Loucy (cell line): ENCODE measurements at regions not wholly inside any gene's neighbourhood (a gene's known extent, or its start where the extent isn't known, plus 50 kb on each side); places are given as distances from the start of the nearest gene placed in this dataset.

Experiments used
- H2AFZ ChIP-seq: fragments of 200-600 bp; sonication (generic); 2 replicates; pipeline ENCODE4 v1.6.0; 2016; ENCODE audit warnings: antibody characterized with exemption, mild to moderate bottlenecking, low read length, moderate library complexity
- H3F3A ChIP-seq: fragments of 200-600 bp; 2 replicates; pipeline ENCODE4 v1.6.0; 2016; ENCODE audit warnings: antibody characterized with exemption, low read depth, mild to moderate bottlenecking
- H3K27me3 ChIP-seq: fragments of 200-600 bp; sonication (generic); 2 replicates; pipeline ENCODE4 v1.6.1; 2014; ENCODE audit warnings: low read length, mild to moderate bottlenecking; ENCODE audit not compliant: insufficient read depth, poor library complexity, severe bottlenecking
- H3K36me3 ChIP-seq: fragments of 200-600 bp; sonication (generic); 2 replicates; pipeline ENCODE4 v1.6.1; 2016; ENCODE audit warnings: low read length; ENCODE audit not compliant: insufficient read depth
- H3K4me1 ChIP-seq: fragments of 200-600 bp; sonication (generic); 2 replicates; pipeline ENCODE4 v1.5.1; 2014; ENCODE audit warnings: low read length, mild to moderate bottlenecking; ENCODE audit not compliant: insufficient read depth, poor library complexity, severe bottlenecking
- H3K4me2 ChIP-seq: fragments of 200-600 bp; sonication (generic); 2 replicates; pipeline ENCODE4 v1.6.0; 2014; ENCODE audit warnings: antibody characterized with exemption, low read length, low read depth, mild to moderate bottlenecking; ENCODE audit not compliant: poor library complexity, severe bottlenecking
- H3K4me3 ChIP-seq: fragments of 200-600 bp; sonication (generic); 2 replicates; pipeline ENCODE4 v1.5.1; 2014; ENCODE audit warnings: low read length, mild to moderate bottlenecking, mixed read lengths; ENCODE audit not compliant: poor library complexity, severe bottlenecking
- H3K79me2 ChIP-seq: fragments of 200-600 bp; sonication (generic); 2 replicates; pipeline ENCODE4 v1.6.1; 2014; ENCODE audit warnings: low read length; ENCODE audit not compliant: insufficient read depth
- H3K9ac ChIP-seq: fragments of 200-600 bp; sonication (generic); 2 replicates; pipeline ENCODE4 v1.6.0; 2014; ENCODE audit warnings: mild to moderate bottlenecking, low read depth, low read length, moderate library complexity; ENCODE audit not compliant: poor library complexity, severe bottlenecking
- H3K9me2 ChIP-seq: fragments of 200-600 bp; sonication (generic); replicated peaks from 2 replicates; pipeline ENCODE4 v1.6.1; 2016; ENCODE audit warnings: low read depth, low read length, mixed read lengths
- H3K9me3 ChIP-seq: fragments of 200-600 bp; sonication (generic); 2 replicates; pipeline ENCODE4 v1.6.1; 2014; ENCODE audit warnings: mild to moderate bottlenecking, antibody characterized with exemption, low read length, low read depth; ENCODE audit not compliant: insufficient read depth
- H4K20me1 ChIP-seq: fragments of 200-600 bp; sonication (generic); 2 replicates; pipeline ENCODE4 v1.6.0; 2014; ENCODE audit warnings: antibody characterized with exemption, low read length, mild to moderate bottlenecking; ENCODE audit not compliant: insufficient read depth, poor library complexity, severe bottlenecking
- EZH2phosphoT487 ChIP-seq: fragments of 200-600 bp; IDR thresholded peaks from 2 replicates; pipeline ENCODE4 v1.6.1; 2018; ENCODE audit warnings: antibody characterized with exemption, mild to moderate bottlenecking, moderate library complexity, borderline replicate concordance
- TF ChIP-seq, protein P1 (sequence below): fragments of 200-600 bp; sonication (generic); conservative IDR thresholded peaks from 2 replicates; pipeline ENCODE4 v1.5.1; 2014; ENCODE audit warnings: mild to moderate bottlenecking, antibody characterized with exemption, low read length

DNA sequence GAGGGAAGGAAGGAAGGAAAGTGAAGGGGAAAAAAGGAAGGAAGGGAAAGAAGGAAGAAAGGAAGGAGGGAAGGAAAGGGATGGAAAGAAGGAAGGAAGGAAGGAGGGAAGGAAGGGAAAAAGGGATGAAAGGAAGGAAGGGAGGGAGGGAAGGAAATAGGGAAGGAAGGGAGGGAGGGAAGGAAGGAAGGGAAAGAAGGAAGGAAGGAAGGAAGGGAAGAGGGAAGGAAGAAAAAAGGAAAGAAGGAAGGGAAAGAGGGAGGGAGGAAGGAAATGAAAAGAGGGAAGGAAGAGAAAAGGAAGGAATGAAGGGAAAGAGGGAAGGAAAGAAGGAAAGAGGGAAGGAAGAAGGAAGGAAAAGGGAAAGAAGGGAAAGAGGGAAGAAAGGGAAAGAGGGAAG, 136.9 kb downstream of the BARX1 start:
- H3F3A ChIP-seq, result no peaks in the 10 kb centered on the region
- no peak for TF ChIP-seq EZH2phosphoT487
- TF ChIP-seq, protein P1, sequence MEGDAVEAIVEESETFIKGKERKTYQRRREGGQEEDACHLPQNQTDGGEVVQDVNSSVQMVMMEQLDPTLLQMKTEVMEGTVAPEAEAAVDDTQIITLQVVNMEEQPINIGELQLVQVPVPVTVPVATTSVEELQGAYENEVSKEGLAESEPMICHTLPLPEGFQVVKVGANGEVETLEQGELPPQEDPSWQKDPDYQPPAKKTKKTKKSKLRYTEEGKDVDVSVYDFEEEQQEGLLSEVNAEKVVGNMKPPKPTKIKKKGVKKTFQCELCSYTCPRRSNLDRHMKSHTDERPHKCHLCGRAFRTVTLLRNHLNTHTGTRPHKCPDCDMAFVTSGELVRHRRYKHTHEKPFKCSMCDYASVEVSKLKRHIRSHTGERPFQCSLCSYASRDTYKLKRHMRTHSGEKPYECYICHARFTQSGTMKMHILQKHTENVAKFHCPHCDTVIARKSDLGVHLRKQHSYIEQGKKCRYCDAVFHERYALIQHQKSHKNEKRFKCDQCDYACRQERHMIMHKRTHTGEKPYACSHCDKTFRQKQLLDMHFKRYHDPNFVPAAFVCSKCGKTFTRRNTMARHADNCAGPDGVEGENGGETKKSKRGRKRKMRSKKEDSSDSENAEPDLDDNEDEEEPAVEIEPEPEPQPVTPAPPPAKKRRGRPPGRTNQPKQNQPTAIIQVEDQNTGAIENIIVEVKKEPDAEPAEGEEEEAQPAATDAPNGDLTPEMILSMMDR, result no peak
- no peaks in the 10 kb centered on the region for H3K9me2 ChIP-seq
- no peaks in the 10 kb centered on the region for H3K27me3 ChIP-seq
- no peak overlapping the region for H2AFZ ChIP-seq
- H3K79me2 ChIP-seq, result no peaks in the 10 kb centered on the region
- H3K4me3 ChIP-seq, result no peak overlapping the region
- no peaks in the 10 kb centered on the region; the same call in 1 of the 2 replicates for H3K9me3 ChIP-seq
- no peaks in the 10 kb centered on the region for H3K36me3 ChIP-seq
- H3K9ac ChIP-seq, result no peak overlapping the region
- no peaks in the 10 kb centered on the region for H3K4me1 ChIP-seq
- no peaks in the 10 kb centered on the region for H4K20me1 ChIP-seq
- no peak overlapping the region for H3K4me2 ChIP-seq

DNA sequence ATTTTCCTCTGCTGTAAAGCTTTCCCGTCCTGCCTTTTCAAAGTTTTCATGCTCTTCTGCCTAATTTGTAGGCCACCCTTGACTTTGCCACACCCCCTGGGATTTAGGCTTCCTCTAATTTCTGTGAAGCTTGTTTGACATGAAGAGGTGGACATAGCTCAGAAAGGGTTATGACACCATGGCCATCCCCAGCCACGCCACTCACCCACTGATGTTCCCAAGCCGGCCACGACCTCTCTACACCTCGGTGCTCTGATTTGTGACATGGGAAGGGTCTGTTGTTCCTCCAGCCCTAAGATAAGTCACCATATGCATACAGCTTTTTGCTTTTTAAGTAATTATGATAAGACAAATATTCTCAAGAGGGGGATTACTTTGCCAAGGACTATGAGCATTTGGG, 139.5 kb downstream of the BARX1 start:
- Histone ChIP-seq H3K9me2 (no peaks in the 10 kb centered on the region), H3K4me3 (no peak overlapping the region), H3K4me1 (no peaks in the 10 kb centered on the region), H3K9ac (no peak overlapping the region), H3K36me3 (no peaks in the 10 kb centered on the region), H3K4me2 (no peak overlapping the region), H3K9me3 (no peaks in the 10 kb centered on the region; the same call in 1 of the 2 replicates), H3F3A (no peaks in the 10 kb centered on the region), H3K79me2 (no peaks in the 10 kb centered on the region), H2AFZ (no peak overlapping the region), H3K27me3 (no peaks in the 10 kb centered on the region), H4K20me1 (no peaks in the 10 kb centered on the region)
- TF ChIP-seq EZH2phosphoT487, result no peak
- TF ChIP-seq, protein P1, result no peak

DNA sequence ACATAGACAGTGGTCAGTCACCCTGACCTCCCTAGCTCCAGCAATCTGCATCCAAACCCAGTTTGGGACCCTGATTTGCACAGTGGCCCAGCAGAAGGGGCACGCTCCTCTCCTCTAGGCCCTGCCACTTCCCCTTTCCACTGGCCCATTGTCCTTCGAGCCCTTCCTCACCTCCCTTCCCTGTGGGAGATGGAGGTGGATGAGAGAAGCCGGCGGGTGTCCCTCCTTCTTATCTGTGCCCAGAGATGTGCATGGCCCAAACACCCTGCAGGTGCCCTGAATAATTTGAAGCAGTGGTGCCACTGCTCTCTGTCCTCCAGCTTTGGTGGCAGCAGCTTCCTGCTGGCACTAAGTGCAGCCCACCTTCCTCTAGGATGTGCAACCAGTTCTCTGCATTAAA, 140.0 kb downstream of the BARX1 start:
- Histone ChIP-seq H3K9me3 (no peaks in the 10 kb centered on the region; the same call in 1 of the 2 replicates), H4K20me1 (no peaks in the 10 kb centered on the region), H3K36me3 (no peaks in the 10 kb centered on the region), H3K4me1 (no peaks in the 10 kb centered on the region), H3K9ac (no peak overlapping the region), H3K4me3 (no peak overlapping the region), H3K4me2 (no peak overlapping the region), H3K27me3 (no peaks in the 10 kb centered on the region), H3F3A (no peaks in the 10 kb centered on the region), H3K9me2 (no peaks in the 10 kb centered on the region), H2AFZ (no peak overlapping the region), H3K79me2 (no peaks in the 10 kb centered on the region)
- TF ChIP-seq, protein P1, result no peak
- no peak for TF ChIP-seq EZH2phosphoT487
